ENCODE measurements at regions not wholly inside any gene's neighbourhood (a gene's known extent, or its start where the extent isn't known, plus 50 kb on each side); places are given as distances from the start of the nearest gene placed in this dataset.

DNA sequence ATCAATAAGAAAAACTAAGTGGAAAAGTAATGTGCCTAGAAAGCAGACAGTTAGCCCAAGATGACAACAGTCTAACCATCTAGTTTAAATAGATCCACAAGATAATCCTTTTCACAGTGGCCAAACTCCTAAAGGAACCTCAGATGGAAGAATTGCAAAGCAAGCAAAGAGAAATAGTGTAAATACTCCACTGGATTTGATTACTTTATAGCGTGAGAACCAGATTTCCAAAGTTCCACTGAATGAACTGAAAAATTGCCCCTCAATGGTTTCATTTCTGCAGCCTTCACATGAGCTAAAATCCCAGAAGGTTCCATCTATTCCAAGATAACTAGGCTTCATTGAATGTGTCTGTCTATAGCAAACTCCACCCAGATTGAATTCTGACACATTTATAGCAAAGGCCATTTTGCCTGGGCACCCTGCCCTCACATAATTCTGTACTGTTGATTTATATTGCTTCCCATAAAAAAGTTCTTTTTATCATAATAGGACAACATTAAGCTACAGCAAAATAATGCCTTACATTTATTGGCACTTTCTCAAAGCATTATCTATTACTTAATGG, 129.7 kb upstream of the THBS1 start:
- DNase-seq (ENCODE audit: low spot score in 2 of 2), result no peak
- peaks cover 3% of the 10 kb centered on the region; the same call in 1 of the 2 replicates for H3K9me3 ChIP-seq
- H3K36me3 ChIP-seq (replicated peaks), result no peaks in the 10 kb centered on the region
- H3K4me3 ChIP-seq, result no peak overlapping the region
- no peaks in the 10 kb centered on the region for H3K4me1 ChIP-seq
- H3K27me3 ChIP-seq (ENCODE audit: low read depth), result no peaks in the 10 kb centered on the region
- in situ Hi-C loops (cut with MboI; ENCODE audit: low sequenced_read_pairs), result no loop called here

DNA sequence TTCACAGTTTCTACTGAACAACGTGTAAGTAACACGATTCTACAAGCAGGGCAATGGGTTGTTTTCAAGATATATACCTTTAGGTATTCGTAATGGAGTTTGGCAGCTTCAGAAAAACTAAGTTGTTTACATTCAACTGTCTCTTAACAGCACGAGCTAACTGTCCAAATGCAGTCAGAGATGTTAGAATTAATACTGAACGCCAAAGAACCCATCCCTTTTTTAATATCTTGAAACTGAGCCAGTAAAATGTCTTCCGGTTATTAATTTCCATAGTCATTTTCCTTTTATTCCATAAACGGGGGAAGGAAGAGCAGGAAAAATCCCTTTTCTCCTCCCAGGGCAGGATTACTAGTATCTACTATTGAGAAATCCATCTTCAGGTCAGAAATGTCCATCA, 129.0 kb upstream of the THBS1 start:
- peaks cover 3% of the 10 kb centered on the region; the same call in 1 of the 2 replicates for H3K9me3 ChIP-seq
- H3K27me3 ChIP-seq (ENCODE audit: low read depth), result no peaks in the 10 kb centered on the region
- no peak overlapping the region for H3K4me3 ChIP-seq
- no peaks in the 10 kb centered on the region for H3K4me1 ChIP-seq
- in situ Hi-C loops (cut with MboI; ENCODE audit: low sequenced_read_pairs), result no loop called here
- no peaks in the 10 kb centered on the region for H3K36me3 ChIP-seq (replicated peaks)
- no peak for DNase-seq (ENCODE audit: low spot score in 2 of 2)

DNA sequence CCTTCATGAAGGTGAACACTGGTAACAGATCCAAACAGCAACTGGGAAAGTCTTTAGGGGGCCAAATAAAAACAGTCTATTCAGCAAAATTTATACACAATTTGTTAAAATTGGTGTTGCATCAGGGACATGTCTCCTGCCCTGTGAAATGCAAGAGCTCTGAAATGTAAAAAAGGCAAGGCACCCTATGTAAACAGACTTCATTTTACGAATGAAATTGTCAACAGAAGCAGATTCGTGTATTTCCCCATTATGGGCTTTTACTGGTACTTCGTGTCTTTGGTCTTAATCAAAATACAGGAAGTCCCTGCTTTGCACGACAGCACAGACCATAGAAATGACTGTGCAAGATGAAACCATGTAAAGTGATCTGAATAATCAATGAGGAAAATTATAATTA, 127.3 kb upstream of the THBS1 start:
- H3K36me3 ChIP-seq (replicated peaks), result no peaks in the 10 kb centered on the region
- no peak for DNase-seq (ENCODE audit: low spot score in 2 of 2)
- peaks cover under 1% of the 10 kb centered on the region; the same call in 1 of the 2 replicates for H3K9me3 ChIP-seq
- in situ Hi-C loops (cut with MboI; ENCODE audit: low sequenced_read_pairs), result no loop called here
- H3K4me1 ChIP-seq, result no peaks in the 10 kb centered on the region
- no peak overlapping the region for H3K4me3 ChIP-seq
- H3K27me3 ChIP-seq (ENCODE audit: low read depth), result no peaks in the 10 kb centered on the region

DNA sequence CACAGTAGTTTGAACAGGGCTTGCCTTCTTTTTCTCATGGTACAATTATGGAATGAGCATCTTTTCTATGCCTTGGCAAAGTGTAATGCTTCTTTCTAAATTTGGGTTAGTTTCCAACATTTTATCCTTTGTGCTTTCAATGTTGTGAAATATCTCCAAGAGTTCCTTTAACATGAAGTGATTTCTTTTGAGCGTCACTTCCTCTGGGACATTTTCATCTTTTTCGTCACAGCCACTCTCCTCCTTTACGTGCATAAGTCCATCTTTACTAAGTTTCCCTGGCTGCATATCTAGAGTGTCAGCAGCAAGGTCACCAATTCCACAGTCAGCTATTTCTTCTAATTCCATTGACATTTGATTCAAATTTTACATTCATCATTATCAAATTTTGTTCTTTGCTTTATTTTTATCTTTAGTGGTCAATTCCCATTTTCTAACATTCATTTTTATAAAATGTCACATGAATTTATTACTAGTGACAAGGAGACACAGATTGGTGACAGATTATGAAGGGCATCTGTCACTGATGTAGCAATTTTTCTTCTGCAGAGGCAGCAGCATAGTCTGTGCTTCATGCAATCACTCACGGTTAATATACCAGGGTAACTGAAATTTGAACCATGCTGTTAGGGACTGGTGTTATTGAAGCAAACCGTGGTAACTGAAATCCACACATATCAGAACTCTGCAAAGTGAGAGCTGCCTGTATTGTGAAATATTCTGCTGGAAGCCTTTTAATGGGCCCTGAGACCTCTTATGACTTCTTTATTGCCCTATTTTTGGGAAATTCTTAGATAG, 126.5 kb upstream of the THBS1 start:
- Histone ChIP-seq H3K4me3 (no peak overlapping the region), H3K36me3 (replicated peaks) (no peaks in the 10 kb centered on the region), H3K9me3 (no peaks in the 10 kb centered on the region), H3K27me3 (ENCODE audit: low read depth) (no peaks in the 10 kb centered on the region), H3K4me1 (no peaks in the 10 kb centered on the region)
- in situ Hi-C loops (cut with MboI; ENCODE audit: low sequenced_read_pairs), result no loop called here
- no peak for DNase-seq (ENCODE audit: low spot score in 2 of 2)

DNA sequence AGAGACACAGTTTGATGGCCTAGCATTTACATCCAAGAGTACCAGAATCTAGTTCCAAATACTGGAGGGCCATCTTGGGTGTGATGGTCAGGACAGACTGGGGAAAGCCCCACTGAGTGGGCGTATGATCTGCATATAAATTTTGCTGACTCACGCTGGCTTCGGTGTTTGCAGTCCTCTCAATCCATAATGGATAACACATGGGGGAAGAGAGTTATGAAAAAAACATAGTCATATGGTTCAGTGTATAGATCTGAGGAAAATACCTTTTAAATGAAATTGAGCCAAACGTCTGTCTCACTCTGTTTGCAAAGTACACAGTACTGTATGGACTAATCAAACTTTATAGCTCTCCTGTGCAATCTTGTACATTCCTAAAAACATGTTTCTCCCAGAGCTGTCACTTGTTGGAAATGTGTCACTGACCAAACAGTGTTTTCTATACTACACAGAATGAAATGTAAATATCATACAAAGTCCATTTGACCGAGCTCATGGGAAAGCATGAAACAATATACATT, 125.3 kb upstream of the THBS1 start:
- Histone ChIP-seq H3K27me3 (ENCODE audit: low read depth) (no peaks in the 10 kb centered on the region), H3K36me3 (replicated peaks) (no peaks in the 10 kb centered on the region), H3K9me3 (no peaks in the 10 kb centered on the region), H3K4me3 (no peak overlapping the region), H3K4me1 (no peaks in the 10 kb centered on the region)
- DNase-seq (ENCODE audit: low spot score in 2 of 2), result no peak
- in situ Hi-C loops (cut with MboI; ENCODE audit: low sequenced_read_pairs), result no loop called here

DNA sequence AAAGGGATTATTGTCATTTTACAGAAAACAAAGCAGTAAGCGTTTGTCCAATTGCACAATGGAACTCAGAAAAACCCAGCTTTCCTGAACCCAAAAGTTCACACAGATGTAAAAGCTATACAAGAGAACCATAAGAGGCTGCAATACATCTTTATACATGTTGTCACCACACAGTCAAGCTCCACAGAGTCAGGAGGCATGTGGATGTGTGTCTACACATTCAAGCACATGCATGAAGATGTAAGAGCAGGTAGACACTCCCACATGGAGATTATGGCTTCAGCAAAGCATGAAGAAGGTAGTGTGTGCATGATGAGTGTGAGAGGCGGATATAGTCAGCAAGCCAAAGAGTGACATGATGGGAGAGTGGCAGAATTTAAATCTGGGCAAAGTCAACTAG, 124.7 kb upstream of the THBS1 start:
- in situ Hi-C loops (cut with MboI; ENCODE audit: low sequenced_read_pairs), result no loop called here
- DNase-seq (ENCODE audit: low spot score in 2 of 2), result no peak
- Histone ChIP-seq H3K4me3 (no peak overlapping the region), H3K9me3 (no peaks in the 10 kb centered on the region), H3K27me3 (ENCODE audit: low read depth) (no peaks in the 10 kb centered on the region), H3K4me1 (no peaks in the 10 kb centered on the region), H3K36me3 (replicated peaks) (no peaks in the 10 kb centered on the region)

DNA sequence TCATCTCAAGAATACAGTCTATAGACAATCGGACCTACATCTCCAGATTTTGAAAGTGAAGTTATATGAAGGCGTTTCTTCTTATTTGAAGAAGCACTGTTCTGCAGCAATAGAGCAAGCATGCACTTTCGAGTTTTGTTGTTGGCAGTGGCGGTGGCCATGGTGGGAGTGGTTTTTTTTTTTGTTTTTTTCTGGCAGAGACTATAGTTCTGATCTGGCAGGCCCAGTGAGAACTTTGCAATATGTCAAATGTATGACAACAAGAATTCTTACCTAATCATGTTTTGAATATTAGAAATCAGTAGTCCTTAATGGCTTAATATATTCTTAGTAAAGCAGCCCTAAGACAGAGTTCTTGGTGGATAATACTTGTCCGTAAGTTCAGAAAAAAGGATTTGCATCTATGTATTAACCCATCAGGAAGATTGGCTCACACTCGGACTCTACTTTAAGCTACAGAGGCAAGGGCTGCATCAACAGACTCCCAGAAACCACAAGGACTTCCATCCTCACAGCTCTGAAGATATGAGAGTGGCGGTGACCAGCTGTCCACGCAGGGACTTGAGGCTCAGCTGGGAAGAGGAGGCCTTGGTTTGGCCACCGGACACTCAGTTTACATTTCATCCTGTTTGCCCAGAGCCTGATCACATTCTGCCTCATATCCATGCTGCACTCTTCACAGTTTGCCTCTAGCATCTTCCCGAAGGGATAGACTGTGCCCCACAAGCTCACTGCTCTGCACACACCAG, 124.1 kb upstream of the THBS1 start:
- in situ Hi-C loops (cut with MboI; ENCODE audit: low sequenced_read_pairs), result no loop called here
- no peaks in the 10 kb centered on the region for H3K27me3 ChIP-seq (ENCODE audit: low read depth)
- no peak for DNase-seq (ENCODE audit: low spot score in 2 of 2)

DNA sequence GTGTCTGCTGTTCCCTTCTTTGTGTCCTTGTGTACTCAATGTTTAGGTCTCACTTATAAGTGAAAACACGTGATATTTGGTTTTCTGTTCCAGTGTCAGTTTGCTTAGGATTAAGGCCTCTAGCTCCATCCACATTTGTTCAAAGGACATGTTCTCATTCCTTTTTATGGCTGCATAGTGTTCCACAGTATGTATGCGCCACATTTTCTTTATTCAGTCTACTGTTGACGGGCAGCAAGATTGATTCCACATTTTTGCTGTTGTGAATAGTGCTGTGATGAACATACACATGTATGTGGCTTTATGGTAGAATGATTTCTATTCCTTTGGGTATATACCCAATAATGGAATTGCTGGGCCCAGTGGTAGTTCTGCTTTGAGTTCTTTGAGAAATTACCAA, 122.7 kb upstream of the THBS1 start:
- H3K9me3 ChIP-seq, result no peaks in the 10 kb centered on the region
- H3K36me3 ChIP-seq (replicated peaks), result no peaks in the 10 kb centered on the region
- in situ Hi-C loops (cut with MboI; ENCODE audit: low sequenced_read_pairs), result no loop called here
- H3K4me3 ChIP-seq, result no peak overlapping the region
- DNase-seq (ENCODE audit: low spot score in 2 of 2), result no peak
- no peaks in the 10 kb centered on the region for H3K4me1 ChIP-seq
- no peaks in the 10 kb centered on the region for H3K27me3 ChIP-seq (ENCODE audit: low read depth)

More for the DNA sequence above, 124.1 kb upstream of the THBS1 start:
- no peaks in the 10 kb centered on the region for H3K4me1 ChIP-seq
- H3K9me3 ChIP-seq, result no peaks in the 10 kb centered on the region
- H3K36me3 ChIP-seq (replicated peaks), result no peaks in the 10 kb centered on the region
- no peak overlapping the region for H3K4me3 ChIP-seq

DNA sequence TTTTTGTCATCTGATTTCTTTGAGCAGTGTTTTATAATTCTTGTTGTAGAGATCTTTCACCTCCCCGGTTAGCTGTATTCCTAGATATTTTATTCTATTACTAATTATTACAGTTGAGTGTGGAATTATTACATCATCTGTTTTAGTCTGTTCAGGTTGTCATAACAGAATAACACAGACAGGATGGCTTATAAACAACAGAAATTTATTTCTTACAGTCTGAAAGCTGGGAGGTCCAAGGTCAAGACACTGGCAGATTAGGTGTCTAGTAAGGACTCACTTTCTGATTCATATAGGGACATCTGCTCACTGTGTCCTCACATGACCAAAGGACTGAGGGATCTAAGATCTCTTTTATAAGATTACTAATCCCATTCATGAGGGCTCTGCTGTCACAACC, 121.3 kb upstream of the THBS1 start:
- H3K36me3 ChIP-seq (replicated peaks), result no peaks in the 10 kb centered on the region
- in situ Hi-C loops (cut with MboI; ENCODE audit: low sequenced_read_pairs), result no loop called here
- no peaks in the 10 kb centered on the region for H3K27me3 ChIP-seq (ENCODE audit: low read depth)
- H3K4me3 ChIP-seq, result no peak overlapping the region
- H3K4me1 ChIP-seq, result no peaks in the 10 kb centered on the region
- no peak for DNase-seq (ENCODE audit: low spot score in 2 of 2)
- H3K9me3 ChIP-seq, result no peaks in the 10 kb centered on the region

DNA sequence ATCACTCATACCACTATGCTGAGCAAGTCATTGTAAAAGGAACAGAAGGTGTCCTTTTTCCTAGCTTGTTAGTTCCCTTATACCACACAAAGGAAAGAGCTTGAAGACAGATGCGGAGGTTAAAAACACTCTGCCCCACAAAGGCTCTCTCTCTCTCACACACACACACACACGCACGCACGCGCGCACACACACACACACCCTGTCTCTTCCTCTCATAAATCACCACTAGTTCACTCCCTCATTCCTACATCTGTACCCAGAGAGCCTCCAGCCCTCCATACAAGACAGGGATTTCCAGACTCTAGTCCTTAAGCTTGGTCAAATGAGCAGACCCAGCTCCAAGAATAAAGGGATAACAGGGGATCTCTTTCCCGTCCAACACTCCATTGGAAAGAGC, 120.1 kb upstream of the THBS1 start:
- H3K36me3 ChIP-seq (replicated peaks), result no peaks in the 10 kb centered on the region
- no peak for DNase-seq (ENCODE audit: low spot score in 2 of 2)
- no peaks in the 10 kb centered on the region for H3K4me1 ChIP-seq
- H3K4me3 ChIP-seq, result no peak overlapping the region
- H3K9me3 ChIP-seq, result no peaks in the 10 kb centered on the region
- no peaks in the 10 kb centered on the region for H3K27me3 ChIP-seq (ENCODE audit: low read depth)
- in situ Hi-C loops (cut with MboI; ENCODE audit: low sequenced_read_pairs), result no loop called here

DNA sequence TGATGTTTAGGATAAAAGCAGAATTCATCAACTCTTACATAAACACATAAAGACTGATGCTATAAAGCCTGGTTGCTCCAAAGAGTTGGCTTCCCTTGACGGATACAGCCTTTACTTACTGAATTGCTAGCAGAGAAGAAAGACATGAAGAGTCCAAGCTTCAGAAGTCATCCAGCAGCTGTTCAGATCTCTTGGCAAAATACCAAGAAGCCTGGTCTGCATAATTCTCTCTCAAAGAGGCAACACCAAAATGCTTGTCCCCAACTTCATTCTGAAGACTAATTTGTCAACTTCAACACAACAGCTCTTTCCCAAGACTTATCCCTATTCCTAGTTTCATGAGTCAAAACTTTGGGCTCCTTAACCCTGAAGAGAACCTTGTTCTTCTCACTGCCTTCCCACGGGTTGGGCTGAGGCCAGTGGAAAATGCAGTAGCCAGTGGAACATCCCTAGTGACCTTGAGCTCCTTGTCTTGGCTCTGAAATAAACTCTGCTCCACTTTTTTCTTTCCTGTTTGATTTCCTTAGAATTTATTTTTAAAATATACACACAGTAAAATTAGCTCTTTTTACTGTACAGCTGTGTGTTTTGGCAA, 119.2 kb upstream of the THBS1 start:
- Histone ChIP-seq H3K4me1 (no peaks in the 10 kb centered on the region), H3K36me3 (replicated peaks) (no peaks in the 10 kb centered on the region), H3K27me3 (ENCODE audit: low read depth) (no peaks in the 10 kb centered on the region), H3K4me3 (no peak overlapping the region), H3K9me3 (no peaks in the 10 kb centered on the region)
- DNase-seq (ENCODE audit: low spot score in 2 of 2), result no peak
- in situ Hi-C loops (cut with MboI; ENCODE audit: low sequenced_read_pairs), result no loop called here

DNA sequence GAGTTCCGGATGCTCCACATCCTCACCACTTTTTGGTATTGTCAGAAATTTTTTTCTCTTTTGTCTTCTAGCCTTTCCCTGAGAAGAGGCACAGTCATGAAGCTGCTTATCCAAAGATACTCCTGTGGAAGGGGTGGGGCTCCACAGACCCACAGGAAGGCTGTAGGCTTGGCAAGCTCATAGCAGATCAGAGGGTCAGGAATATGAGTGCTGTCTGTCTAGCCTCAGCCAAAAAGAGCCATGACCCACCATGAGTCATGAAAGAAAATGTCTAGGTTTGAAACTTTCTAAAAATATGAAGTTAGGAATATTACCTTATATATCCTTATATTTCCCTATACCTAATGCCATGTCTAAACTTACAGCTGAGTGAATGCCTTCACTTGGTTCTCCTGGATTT, 118.2 kb upstream of the THBS1 start:
- Histone ChIP-seq H3K4me3 (no peak overlapping the region), H3K4me1 (no peaks in the 10 kb centered on the region), H3K36me3 (replicated peaks) (no peaks in the 10 kb centered on the region), H3K9me3 (no peaks in the 10 kb centered on the region), H3K27me3 (ENCODE audit: low read depth) (no peaks in the 10 kb centered on the region)
- in situ Hi-C loops (cut with MboI; ENCODE audit: low sequenced_read_pairs), result no loop called here
- DNase-seq (ENCODE audit: low spot score in 2 of 2), result no peak

DNA sequence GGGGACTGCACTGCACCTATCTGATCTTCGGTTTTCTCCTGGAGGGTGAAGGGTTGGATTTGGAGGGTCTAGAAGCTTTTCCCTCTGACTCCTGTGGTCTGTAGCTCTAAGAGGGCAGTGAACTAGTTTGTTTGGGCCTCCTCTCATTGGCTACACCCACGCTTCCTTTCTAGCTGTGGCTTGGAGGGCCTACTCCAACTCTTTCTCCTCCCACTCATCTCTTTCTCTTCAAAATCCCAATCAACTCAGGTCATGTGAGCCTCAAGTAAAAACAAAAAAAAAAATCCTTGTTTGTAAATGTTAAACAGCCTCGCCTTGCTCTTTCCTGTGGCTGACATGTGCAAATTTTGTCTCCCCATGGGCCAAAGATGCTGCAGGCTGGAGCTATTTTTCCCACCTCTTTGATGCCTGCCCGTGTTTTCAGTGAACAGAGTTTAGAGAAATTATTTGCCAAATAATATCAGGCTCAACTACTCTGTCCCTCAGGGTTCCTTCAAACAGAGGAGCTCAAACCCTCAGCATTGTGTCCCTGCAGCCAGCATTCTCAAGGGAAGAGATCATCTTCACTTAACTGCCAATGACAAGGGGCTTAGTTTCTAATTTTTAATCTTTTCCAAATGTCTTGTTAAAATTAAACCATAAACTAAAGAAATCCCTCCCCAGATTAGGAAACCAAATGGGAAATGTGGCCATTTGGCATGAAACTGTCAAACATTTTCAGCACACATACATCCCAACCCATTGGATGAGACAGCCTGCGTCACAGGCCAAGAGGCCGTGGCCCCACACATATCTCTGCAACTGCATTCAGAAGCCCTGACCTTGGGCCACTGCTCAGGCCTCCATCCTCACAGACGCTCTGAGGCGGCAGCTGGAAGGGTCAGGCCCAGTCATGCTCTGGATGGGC, 114.8 kb upstream of the THBS1 start:
- DNase-seq (ENCODE audit: low spot score in 2 of 2), result no peak
- in situ Hi-C loops (cut with MboI; ENCODE audit: low sequenced_read_pairs), result no loop called here
- Histone ChIP-seq H3K27me3 (ENCODE audit: low read depth) (no peaks in the 10 kb centered on the region), H3K4me3 (no peak overlapping the region), H3K4me1 (no peaks in the 10 kb centered on the region), H3K36me3 (replicated peaks) (no peaks in the 10 kb centered on the region), H3K9me3 (no peaks in the 10 kb centered on the region)

All from HAP-1 (cell line).